NCI-H2107 treated with DMSO at 0.1 percent for 48 hours (cell line): ENCODE measurements at regions not wholly inside any gene's neighbourhood (a gene's known extent, or its start where the extent isn't known, plus 50 kb on each side); places are given as distances from the start of the nearest gene placed in this dataset.
A peak's percentile ranks its signal among the peaks of the same experiment; 100 is the strongest.
"Not testable (repeated sequence)": the region's sequence is repeated elsewhere in the genome, so short reads cannot be mapped to it uniquely, and the experiment has no call there.

ENCODE experiments used
- DNase-seq: peaks from one replicate; lab custom pipeline; 2025; ENCODE audit not compliant: unreplicated experiment; lab: John Stamatoyannopoulos, UW

GRCh38 chr16:75837264-75837663, 111.0 kb upstream of the CPHXL start:
- no peak for DNase-seq

GRCh38 chr16:75837681-75838080, 111.4 kb upstream of the CPHXL start:
- no peak for DNase-seq

GRCh38 chr16:75841517-75841916, 115.2 kb upstream of the CPHXL start:
- no peak for DNase-seq

- no peak for DNase-seq
Measured at GRCh38 chr16:75847172-75847571, 120.9 kb upstream of the CPHXL start.

- no peak for DNase-seq
Measured at GRCh38 chr16:75854152-75854551, 127.9 kb upstream of the CPHXL start.

- peak; percentile 12 for DNase-seq
Measured at GRCh38 chr16:75860326-75861053, 134.2 kb upstream of the CPHXL start.

GRCh38 chr16:75861311-75862097, 135.2 kb upstream of the CPHXL start:
- no peak for DNase-seq

GRCh38 chr16:75862098-75862386, 135.8 kb upstream of the CPHXL start:
- no peak for DNase-seq

- DNase-seq: no peak
Measured at GRCh38 chr16:75864243-75864642, 138.0 kb upstream of the CPHXL start.

- no peak for DNase-seq
Measured at GRCh38 chr16:75865736-75866135, 139.4 kb upstream of the CPHXL start.

GRCh38 chr16:75868636-75869632, 142.6 kb upstream of the CPHXL start:
- DNase-seq: no peak

GRCh38 chr16:75881280-75881679, 155.0 kb upstream of the CPHXL start:
- not testable (repeated sequence) for DNase-seq

- DNase-seq: no peak
Measured at GRCh38 chr16:75899163-75899562, 172.9 kb upstream of the CPHXL start.

- DNase-seq: no peak
Measured at GRCh38 chr16:75908331-75909117, 182.2 kb upstream of the CPHXL start.

- no peak for DNase-seq
Measured at GRCh38 chr16:75909746-75910145, 183.5 kb upstream of the CPHXL start.

- DNase-seq: no peak
Measured at GRCh38 chr16:75911896-75912295, 185.6 kb upstream of the CPHXL start.

GRCh38 chr16:75913958-75914357, 187.7 kb upstream of the CPHXL start:
- DNase-seq: no peak

- DNase-seq: no peak
Measured at GRCh38 chr16:75916451-75916850, 190.2 kb upstream of the CPHXL start.

GRCh38 chr16:75918109-75918508, 191.8 kb upstream of the CPHXL start:
- no peak for DNase-seq

GRCh38 chr16:75919664-75920063, 193.4 kb upstream of the CPHXL start:
- no peak for DNase-seq

GRCh38 chr16:75921281-75921680, 195.0 kb upstream of the CPHXL start:
- no peak for DNase-seq
